Kidney (tissue), 13 donors: ENCODE measurements at regions not wholly inside any gene's neighbourhood (a gene's known extent, or its start where the extent isn't known, plus 50 kb on each side); places are given as distances from the start of the nearest gene placed in this dataset.
"Not testable (repeated sequence)": the region's sequence is repeated elsewhere in the genome, so short reads cannot be mapped to it uniquely, and the experiment has no call there.

ENCODE experiments used
- DNase-seq, 5 donors: peaks; one replicate each; pipeline ENCODE4 v3.0.0-alpha.2; 2013 to 2020
- FAIRE-seq: peaks from 2 replicates; lab custom pipeline; 2012; peaks lifted over from hg19 to GRCh38; lab: Jason Lieb, UNC
- H3K27ac ChIP-seq, 2 donors: one replicate each; pipeline ENCODE4 v1.7.0; 2013; ENCODE audit warnings: low read depth in 2 of 2, low read length in 2 of 2, inconsistent platforms in 1 of 2
- H3K27me3 ChIP-seq: one replicate; pipeline ENCODE4 v1.7.1; 2013; ENCODE audit warnings: low read length, inconsistent platforms; ENCODE audit not compliant: control insufficient read depth, insufficient read depth
- H3K36me3 ChIP-seq, 3 donors: one replicate each; pipeline versions ENCODE4 v1.7.0 to v1.7.1; 2013; ENCODE audit warnings: low read length in 3 of 3, control low read depth in 1 of 3, inconsistent platforms in 1 of 3; ENCODE audit not compliant: insufficient read depth in 3 of 3, control insufficient read depth in 2 of 3
- H3K4me1 ChIP-seq, 3 donors: one replicate each; pipeline versions ENCODE4 v1.7.0 to v1.7.1; 2013; ENCODE audit warnings: low read length in 3 of 3, inconsistent platforms in 1 of 3, low read depth in 1 of 3; ENCODE audit not compliant: control insufficient read depth in 2 of 3, insufficient read depth in 2 of 3
- H3K4me3 ChIP-seq, 3 donors: one replicate each; pipeline versions ENCODE4 v1.7.0 to v1.8.1; 2013; ENCODE audit warnings: low read length in 3 of 3, control low read depth in 1 of 3, inconsistent platforms in 1 of 3
- H3K9ac ChIP-seq, 3 donors: one replicate each; pipeline versions ENCODE4 v1.7.0 to v1.7.1; 2013; ENCODE audit warnings: low read length in 3 of 3, control low read depth in 1 of 3, inconsistent platforms in 1 of 3
- H3K9me3 ChIP-seq, 3 donors: one replicate each; pipeline versions ENCODE4 v1.7.0 to v1.7.1; 2013; ENCODE audit warnings: low read length in 3 of 3, control low read depth in 1 of 3, inconsistent platforms in 1 of 3; ENCODE audit not compliant: control insufficient read depth in 2 of 3, insufficient read depth in 1 of 3
- intact Hi-C: fragments of 100-400 bp; cut with DNase I; formaldehyde crosslinking; loops from one replicate; pipeline ENCODE4 v1.11.1; 2022
- TF ChIP-seq, protein P1 (sequence below): IDR thresholded peaks from 3 replicates; pipeline ENCODE4 v1.5.1; 2012; ENCODE audit warnings: mild to moderate bottlenecking, moderate library complexity, borderline replicate concordance; ENCODE audit not compliant: insufficient read depth; ENCODE audit errors: extremely low read depth
- donor health status: control.
- donor health status: control.
- donor health status: control.
- donor health status: control.
- donor health status: control.
- donor health status: DM: yes; HTN: yes; CAD: no.
- donor health status: Normal renal cell carcinoma (clear cell type).

DNA sequence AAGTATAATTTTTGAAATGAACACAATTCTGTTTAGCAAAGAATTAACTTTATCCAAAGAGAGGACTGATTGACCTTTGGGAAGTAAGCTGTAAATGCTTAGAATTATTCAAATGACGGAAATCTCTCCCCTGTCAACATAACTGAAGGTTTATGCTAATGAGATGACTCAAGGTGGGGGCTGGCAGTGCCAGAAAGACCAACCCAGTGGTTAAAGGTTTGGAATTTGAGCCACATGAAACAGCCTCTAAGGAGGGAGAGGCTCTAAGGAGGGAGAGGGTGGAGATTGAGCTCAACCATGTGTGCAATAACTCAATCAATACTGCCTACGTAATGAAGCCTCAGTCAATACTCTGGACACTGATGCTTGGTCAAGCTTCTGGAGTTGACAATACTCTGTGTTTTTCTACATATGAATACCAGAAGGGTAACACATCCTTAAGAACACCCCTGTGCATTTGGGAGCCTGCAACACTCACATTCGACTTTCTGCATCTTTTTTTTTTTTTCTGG lies 123.4 kb upstream of the TENT5A start:
- no peaks in the 10 kb centered on the region for H3K27me3 ChIP-seq
- intact Hi-C loops: no loop called here
- DNase-seq: no peak
- no peak for FAIRE-seq
- H3K9ac ChIP-seq: no peak overlapping the region
- TF ChIP-seq, protein P1, sequence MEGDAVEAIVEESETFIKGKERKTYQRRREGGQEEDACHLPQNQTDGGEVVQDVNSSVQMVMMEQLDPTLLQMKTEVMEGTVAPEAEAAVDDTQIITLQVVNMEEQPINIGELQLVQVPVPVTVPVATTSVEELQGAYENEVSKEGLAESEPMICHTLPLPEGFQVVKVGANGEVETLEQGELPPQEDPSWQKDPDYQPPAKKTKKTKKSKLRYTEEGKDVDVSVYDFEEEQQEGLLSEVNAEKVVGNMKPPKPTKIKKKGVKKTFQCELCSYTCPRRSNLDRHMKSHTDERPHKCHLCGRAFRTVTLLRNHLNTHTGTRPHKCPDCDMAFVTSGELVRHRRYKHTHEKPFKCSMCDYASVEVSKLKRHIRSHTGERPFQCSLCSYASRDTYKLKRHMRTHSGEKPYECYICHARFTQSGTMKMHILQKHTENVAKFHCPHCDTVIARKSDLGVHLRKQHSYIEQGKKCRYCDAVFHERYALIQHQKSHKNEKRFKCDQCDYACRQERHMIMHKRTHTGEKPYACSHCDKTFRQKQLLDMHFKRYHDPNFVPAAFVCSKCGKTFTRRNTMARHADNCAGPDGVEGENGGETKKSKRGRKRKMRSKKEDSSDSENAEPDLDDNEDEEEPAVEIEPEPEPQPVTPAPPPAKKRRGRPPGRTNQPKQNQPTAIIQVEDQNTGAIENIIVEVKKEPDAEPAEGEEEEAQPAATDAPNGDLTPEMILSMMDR: no peak
- no peak overlapping the region for H3K4me3 ChIP-seq
- H3K27ac ChIP-seq: no peak overlapping the region
- H3K9me3 ChIP-seq: no peaks in the 10 kb centered on the region
- H3K36me3 ChIP-seq: no peaks in the 10 kb centered on the region
- no peaks in the 10 kb centered on the region for H3K4me1 ChIP-seq

DNA sequence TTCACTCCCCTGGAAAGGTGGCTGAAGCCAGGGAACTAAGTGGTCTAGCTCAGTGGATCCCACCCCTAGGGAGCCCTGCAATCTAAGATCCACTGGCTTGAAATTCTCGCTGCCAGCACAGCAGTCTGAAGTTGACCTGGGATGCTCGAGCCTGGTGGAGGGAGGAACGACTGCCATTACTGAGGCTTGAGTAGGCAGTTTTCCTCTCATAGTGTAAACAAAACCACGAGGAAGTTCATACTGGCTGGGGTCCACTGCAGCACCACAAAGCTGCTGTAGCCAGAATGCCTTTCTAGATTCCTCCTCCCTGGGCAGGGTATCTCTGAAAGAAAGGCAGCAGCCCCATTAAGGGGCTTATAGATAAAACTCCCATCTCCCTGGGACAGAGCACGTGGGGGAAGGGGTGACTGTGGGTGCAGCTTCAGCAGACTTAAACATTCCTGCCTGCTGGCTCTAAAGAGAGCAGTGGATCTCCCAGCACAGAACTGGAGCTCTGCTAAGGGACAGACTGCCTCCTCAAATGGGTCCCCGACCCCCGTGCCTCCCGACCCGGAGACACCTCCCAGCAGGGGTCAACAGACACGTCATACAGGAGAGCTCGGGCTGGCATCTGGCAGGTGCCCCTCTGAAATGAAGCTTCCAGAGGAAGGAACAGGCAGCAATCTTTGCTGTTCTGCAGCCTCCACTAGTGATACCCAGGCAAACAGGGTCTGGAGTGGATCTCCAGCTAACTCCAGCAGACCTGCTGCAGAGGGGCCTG lies 117.4 kb upstream of the TENT5A start:
- H3K27ac ChIP-seq, intact Hi-C loops, H3K4me3 ChIP-seq, H3K9me3 ChIP-seq, DNase-seq, H3K4me1 ChIP-seq, H3K36me3 ChIP-seq, FAIRE-seq, H3K9ac ChIP-seq, H3K27me3 ChIP-seq: not testable (repeated sequence)

DNA sequence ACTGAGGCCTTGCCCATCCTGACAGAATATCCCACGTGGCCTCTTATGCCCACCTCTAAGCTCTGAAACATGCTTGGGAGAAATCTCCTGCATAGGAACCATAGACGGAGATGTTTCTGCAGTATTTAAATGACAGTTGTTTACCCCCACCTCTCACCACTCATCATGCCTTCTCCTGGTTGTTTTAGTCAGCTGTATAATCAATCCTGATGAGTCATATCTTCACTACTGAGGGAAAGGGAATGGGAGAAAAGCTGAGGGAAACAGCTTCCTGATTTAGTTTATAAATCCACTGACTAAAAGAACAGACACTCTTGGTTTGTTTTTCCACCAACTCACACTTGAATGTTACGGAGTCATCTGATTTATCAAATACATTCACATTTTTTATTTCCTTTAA lies 113.2 kb upstream of the TENT5A start:
- no peak overlapping the region for H3K27ac ChIP-seq
- DNase-seq (no peak), FAIRE-seq (no peak)
- no peak overlapping the region for H3K9ac ChIP-seq
- H3K4me1 ChIP-seq: no peaks in the 10 kb centered on the region
- no peak overlapping the region for H3K4me3 ChIP-seq
- H3K9me3 ChIP-seq: no peaks in the 10 kb centered on the region
- TF ChIP-seq, protein P1: no peak
- no peaks in the 10 kb centered on the region for H3K27me3 ChIP-seq
- no peaks in the 10 kb centered on the region for H3K36me3 ChIP-seq
- intact Hi-C loops: no loop called here

DNA sequence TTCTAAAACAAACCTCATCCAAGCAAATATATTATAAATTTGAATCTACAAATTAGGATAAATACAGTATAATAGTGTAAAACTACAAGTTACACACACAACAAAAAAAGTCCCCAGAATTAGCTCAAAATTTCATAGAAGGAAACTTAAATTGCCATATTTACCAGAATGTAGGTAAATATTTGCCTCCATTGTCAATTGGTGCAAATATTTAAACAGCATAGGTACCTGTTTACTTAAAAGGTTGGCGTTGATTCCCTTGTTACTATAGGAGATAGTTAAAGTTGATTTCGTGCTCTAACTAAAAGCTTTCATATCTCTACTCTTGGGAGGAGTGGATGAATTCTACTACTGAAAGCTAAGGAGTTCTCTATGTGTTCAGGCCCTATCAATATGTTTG lies 111.6 kb upstream of the TENT5A start:
- Histone ChIP-seq H3K27ac (no peak overlapping the region), H3K36me3 (no peaks in the 10 kb centered on the region), H3K4me1 (no peaks in the 10 kb centered on the region), H3K9ac (no peak overlapping the region), H3K9me3 (no peaks in the 10 kb centered on the region), H3K4me3 (no peak overlapping the region), H3K27me3 (no peaks in the 10 kb centered on the region)
- intact Hi-C loops: no loop called here
- TF ChIP-seq, protein P1: no peak
- no peak for DNase-seq
- FAIRE-seq: no peak
